ENCODE measurements at regions not wholly inside any gene's neighbourhood (a gene's known extent, or its start where the extent isn't known, plus 50 kb on each side); places are given as distances from the start of the nearest gene placed in this dataset.

- H3K9ac ChIP-seq (ENCODE audit: low read length): no peak overlapping the region
- H3K27me3 ChIP-seq (ENCODE audit: insufficient read depth, low read length): no peaks in the 10 kb centered on the region
- TF ChIP-seq REST (IDR thresholded peaks at IDR 0.05; ENCODE audit: low read depth): no peak
- TF ChIP-seq CTCF (IDR thresholded peaks at IDR 0.05 in 2 of 3, conservative IDR thresholded peaks at IDR 0.05 in 1 of 3; ENCODE audit: borderline replicate concordance in 1 of 3, insufficient read depth in 1 of 3, low read depth in 2 of 3, low read length in 2 of 3): no peak
- TF ChIP-seq YY1 (IDR thresholded peaks at IDR 0.05; ENCODE audit: extremely low read depth, insufficient replicate concordance, low read depth, low read length): no peak
- no peak for TF ChIP-seq ATF3 (IDR thresholded peaks at IDR 0.05)
- TF ChIP-seq POLR2AphosphoS5 (IDR thresholded peaks at IDR 0.05; ENCODE audit: low read depth, low read length): no peak
- no peak for TF ChIP-seq CBX3 (IDR thresholded peaks at IDR 0.05; ENCODE audit: low read depth)
- no peak for TF ChIP-seq RAD21 (IDR thresholded peaks at IDR 0.05; ENCODE audit: low read depth)
- TF ChIP-seq ZBTB33 (IDR thresholded peaks at IDR 0.05; ENCODE audit: extremely low read depth, insufficient replicate concordance, low read length): no peak
- TF ChIP-seq EZH2phosphoT487 (IDR thresholded peaks at IDR 0.05; ENCODE audit: borderline replicate concordance): no peak
- no peak for TF ChIP-seq ZFX (IDR thresholded peaks at IDR 0.05)
- TF ChIP-seq SP1 (IDR thresholded peaks at IDR 0.05; ENCODE audit: low read depth): no peak
- TF ChIP-seq SIN3A (IDR thresholded peaks at IDR 0.05; ENCODE audit: low read depth): no peak
- TF ChIP-seq POLR2A (IDR thresholded peaks at IDR 0.05; ENCODE audit: borderline replicate concordance, extremely low read depth, insufficient read depth, insufficient read length): no peak
- TF ChIP-seq FOSL1 (IDR thresholded peaks at IDR 0.05; ENCODE audit: low read depth): no peak
- no peak for TF ChIP-seq ELF1 (IDR thresholded peaks at IDR 0.05; ENCODE audit: borderline replicate concordance, low read depth)
- TF ChIP-seq JUND (IDR thresholded peaks at IDR 0.05): no peak
- BruUV-seq (replicated peaks): no TSS peak
- CTCF ChIA-PET: no interaction called here
- H3K4me2 ChIP-seq (ENCODE audit: low read length): no peak overlapping the region
- no peaks in the 10 kb centered on the region for H3K36me3 ChIP-seq (ENCODE audit: control insufficient read depth in 1 of 2, insufficient read depth in 2 of 2, low read length in 2 of 2)
- H3K79me2 ChIP-seq (ENCODE audit: insufficient read depth, low read length): no peaks in the 10 kb centered on the region
- H2AFZ ChIP-seq (ENCODE audit: low read depth, low read length, poor library complexity, severe bottlenecking): no peak overlapping the region
- ATAC-seq (no peak), DNase-seq (ENCODE audit: low read depth, low spot score) (no peak)
- H3K4me1 ChIP-seq (ENCODE audit: control insufficient read depth in 1 of 2, insufficient read depth in 2 of 2, low read length in 2 of 2): no peaks in the 10 kb centered on the region
- POLR2A ChIA-PET: no interaction called here
- intact Hi-C loops (cut with micrococcal nuclease): no loop called here
- no peaks in the 10 kb centered on the region for H3K9me2 ChIP-seq (ENCODE audit: insufficient read depth)
- H3K4me3 ChIP-seq (replicated peaks in 1 of 2; ENCODE audit: low read depth in 1 of 2, low read length in 2 of 2): no peak overlapping the region
- H4K20me1 ChIP-seq (ENCODE audit: insufficient read depth): no peaks in the 10 kb centered on the region
- RAD21 ChIA-PET (ENCODE audit: low non-redundant PET in 1 of 2, low total read pairs in 2 of 2, uncharacterized antibody in 2 of 2, unreplicated experiment in 2 of 2): no interaction called here
- no peak overlapping the region for H3K27ac ChIP-seq (ENCODE audit: low read depth, low read length)
- H3K9me3 ChIP-seq (ENCODE audit: control insufficient read depth in 1 of 2, insufficient read depth in 1 of 2, low read depth in 1 of 2, low read length in 2 of 2): 0 out of 4 replicates have a peak, but pooled peaks cover 0 to 3% of the 10 kb centered on the region in 2 experiments
These were observed 57.4 kb upstream of the TMEM158 start for GRCh38 chr3:45283471-45283870.

Measured in HCT116 (cell line).